HepG2 (cell line): ENCODE measurements at regions not wholly inside any gene's neighbourhood (a gene's known extent, or its start where the extent isn't known, plus 50 kb on each side); places are given as distances from the start of the nearest gene placed in this dataset.

Source experiments
- ATAC-seq: fragments of 200-7000 bp; cut with Tn5 transposase; 3 replicates; pipeline ENCODE4 v1.9.1; 2020; ENCODE audit warnings: mild to moderate bottlenecking, moderate library complexity
- BruUV-seq: library from RNA; stranded (reverse); fragments of 400-500 nt; replicated peaks from 2 replicates; lab custom pipeline; 2021; lab: Mats Ljungman, UMichigan
- CTCF ChIA-PET: fragments of 300-600 bp; formaldehyde crosslinking; extraction: SDS; loops from one replicate; lab custom pipeline; 2021; ENCODE audit warnings: low total read pairs, inconsistent platforms, low intra/inter-chr PET ratio; lab: Yijun Ruan, JAX
- POLR2A ChIA-PET: fragments of 350-600 bp; sonication (Branson Sonifier 250); formaldehyde crosslinking; loops from one replicate; lab custom pipeline; 2020; ENCODE audit warnings: antibody characterized with exemption, inconsistent platforms; lab: Yijun Ruan, JAX
- DNase-seq: peaks from one replicate; pipeline ENCODE4 v3.0.0-alpha.2; 2015; ENCODE audit warnings: low spot score
- FAIRE-seq: peaks from 3 replicates; lab custom pipeline; 2011; peaks lifted over from hg19 to GRCh38; lab: Jason Lieb, UNC
- H2AFZ ChIP-seq: one replicate; pipeline ENCODE4 v1.6.1; 2011; ENCODE audit warnings: low read length, inconsistent platforms
- H3K27ac ChIP-seq: fragments of 300-600 bp; 3 replicates; pipeline ENCODE4 v1.8.0; 2011; ENCODE audit warnings: mixed run types, mild to moderate bottlenecking, mixed read lengths, low read length, inconsistent platforms; ENCODE audit not compliant: insufficient read depth; ENCODE audit errors: extremely low read length
- H3K27me3 ChIP-seq, 2 experiments: fragments of 200-600 bp in 1 of 2; 2 replicates in 1 of 2; 3 replicates in 1 of 2; pipeline versions ENCODE4 v1.6.0 to v1.8.0; 2011; ENCODE audit warnings: low read length in 2 of 2, mild to moderate bottlenecking in 2 of 2, moderate library complexity in 2 of 2, inconsistent platforms in 1 of 2; ENCODE audit not compliant: insufficient read depth in 2 of 2, control insufficient read depth in 1 of 2
- H3K36me3 ChIP-seq, 2 experiments: fragments of 200-600 bp in 1 of 2; replicated peaks in 1 of 2; 2 replicates in 1 of 2; 3 replicates in 1 of 2; pipeline versions ENCODE4 v1.5.1 to v1.8.0; 2011; ENCODE audit warnings: low read length in 2 of 2, inconsistent platforms in 1 of 2; ENCODE audit not compliant: insufficient read depth in 2 of 2, control insufficient read depth in 1 of 2
- H3K4me1 ChIP-seq: 2 replicates; pipeline ENCODE4 v1.5.1; 2012; ENCODE audit warnings: low read length, inconsistent platforms; ENCODE audit not compliant: insufficient read depth
- H3K4me2 ChIP-seq: 2 replicates; pipeline ENCODE4 v1.6.0; 2011; ENCODE audit warnings: low read depth, low read length, inconsistent platforms
- H3K4me3 ChIP-seq, 3 experiments: fragments of 200-600 bp in 1 of 3; sonication (generic), shearing (Covaris generic) in 1 of 3; replicated peaks in 1 of 3; 2 replicates each; pipeline ENCODE4 v1.5.1; 2011 to 2016; ENCODE audit warnings: low read length in 3 of 3, inconsistent platforms in 2 of 3, low read depth in 2 of 3, mild to moderate bottlenecking in 2 of 3, control low read depth in 1 of 3, mixed read lengths in 1 of 3; ENCODE audit not compliant: insufficient read depth in 1 of 3
- H3K79me2 ChIP-seq: one replicate; pipeline ENCODE4 v1.6.1; 2011; ENCODE audit warnings: low read length, inconsistent platforms; ENCODE audit not compliant: insufficient read depth
- H3K9ac ChIP-seq: 2 replicates; pipeline ENCODE4 v1.6.0; 2011; ENCODE audit warnings: mild to moderate bottlenecking, low read depth, low read length, inconsistent platforms; ENCODE audit not compliant: insufficient read depth
- H3K9me3 ChIP-seq: 2 replicates; pipeline ENCODE4 v1.5.1; 2012; ENCODE audit warnings: mild to moderate bottlenecking, low read length
- H4K20me1 ChIP-seq: 2 replicates; pipeline ENCODE4 v1.6.0; 2011; ENCODE audit warnings: inconsistent platforms, mild to moderate bottlenecking, low read length, moderate library complexity; ENCODE audit not compliant: insufficient read depth
- ARID2 ChIP-seq: sonication (generic); formaldehyde crosslinking; IDR thresholded peaks from 2 replicates; pipeline ENCODE4 v1.8.1; 2022; ENCODE audit warnings: mild to moderate bottlenecking, missing genetic modification reagents, borderline replicate concordance
- CHD2 ChIP-seq: IDR thresholded peaks from 2 replicates; pipeline ENCODE4 v1.6.1; 2011; ENCODE audit warnings: low read depth, low read length, improper control_type of control experiment
- DRAP1 ChIP-seq: IDR thresholded peaks from 2 replicates; pipeline ENCODE4 v1.6.1; 2016; ENCODE audit warnings: missing genetic modification reagents, missing compliant biosample characterization
- HNRNPLL ChIP-seq: fragments of 200-400 bp; formaldehyde crosslinking; IDR thresholded peaks from 2 replicates; pipeline ENCODE4 v1.6.1; 2017; ENCODE audit warnings: mild to moderate bottlenecking, low read depth, low read length; ENCODE audit not compliant: poor library complexity, severe bottlenecking
- SOX6 ChIP-seq, 2 experiments: fragments of 450-650 bp in 1 of 2; sonication (generic) in 1 of 2; formaldehyde crosslinking in 1 of 2; IDR thresholded peaks; 2 replicates each; pipeline versions ENCODE4 v1.4.0 to v1.6.1; 2017 to 2020; ENCODE audit warnings: antibody characterized with exemption in 1 of 2, mild to moderate bottlenecking in 1 of 2, missing genetic modification reagents in 1 of 2
- SPEN ChIP-seq: sonication (generic); formaldehyde crosslinking; IDR thresholded peaks from 2 replicates; pipeline ENCODE4 v1.5.1; 2020; ENCODE audit warnings: low read depth, mild to moderate bottlenecking, missing genetic modification reagents
- SYNCRIP ChIP-seq: fragments of 200-400 bp; formaldehyde crosslinking; IDR thresholded peaks from 2 replicates; pipeline ENCODE4 v1.6.1; 2018; ENCODE audit warnings: mild to moderate bottlenecking, low read depth, low read length; ENCODE audit not compliant: insufficient read depth
- ZNF235 ChIP-seq: sonication (generic); formaldehyde crosslinking; IDR thresholded peaks from 2 replicates; pipeline ENCODE4 v1.8.1; 2023; ENCODE audit warnings: mild to moderate bottlenecking, missing genetic modification reagents, borderline replicate concordance
- ZNF3 ChIP-seq: IDR thresholded peaks from 2 replicates; pipeline ENCODE4 v1.7.0; 2017; ENCODE audit warnings: inconsistent platforms
- ZNF678 ChIP-seq: sonication (generic); formaldehyde crosslinking; IDR thresholded peaks from 2 replicates; pipeline ENCODE4 v1.4.0; 2020; ENCODE audit warnings: mild to moderate bottlenecking, missing genetic modification reagents
- ZNF781 ChIP-seq: sonication (generic); formaldehyde crosslinking; IDR thresholded peaks from 2 replicates; pipeline ENCODE4 v1.5.1; 2020; ENCODE audit warnings: borderline replicate concordance, mild to moderate bottlenecking, missing genetic modification reagents; ENCODE audit errors: not compliant biosample characterization
- ZNF841 ChIP-seq: sonication (generic); formaldehyde crosslinking; IDR thresholded peaks from 2 replicates; pipeline ENCODE4 v1.8.1; 2023; ENCODE audit warnings: missing genetic modification reagents, borderline replicate concordance
- WGBS: methylation state at CpG from one replicate; pipeline ENCODE4 v1.1.6; 2017; ENCODE audit warnings: low lambda C conversion rate; 5-methylcytosine and 5-hydroxymethylcytosine counted together
- in situ Hi-C: cut with HindIII; loops from 2 replicates; pipeline ENCODE4 v1.10.0; 2017; ENCODE audit warnings: low pct_unique_long_range_greater_than_20kb; ENCODE audit not compliant: extremely low pct_ligation_motif_present
- intact Hi-C: fragments of 100-400 bp; cut with micrococcal nuclease; formaldehyde crosslinking; loops from one replicate; pipeline ENCODE4 v1.10.0; 2022; ENCODE audit not compliant: unreplicated experiment
- TF ChIP-seq, protein P1 (sequence below): IDR thresholded peaks from 2 replicates; pipeline ENCODE4 v1.6.1; 2016; ENCODE audit warnings: mild to moderate bottlenecking
- TF ChIP-seq, protein P2 (sequence below): sonication (generic); formaldehyde crosslinking; IDR thresholded peaks from 2 replicates; pipeline ENCODE4 v1.4.0; 2020; ENCODE audit warnings: missing genetic modification reagents
- TF ChIP-seq, protein P3 (sequence below): sonication (generic); formaldehyde crosslinking; IDR thresholded peaks from 2 replicates; pipeline ENCODE4 v1.5.1; 2020; ENCODE audit warnings: mild to moderate bottlenecking, moderate library complexity, missing genetic modification reagents

- in situ Hi-C loops (no loop called here), intact Hi-C loops (no loop called here)
- FAIRE-seq (no peak), ATAC-seq (no peak), DNase-seq (no peak)
- H3K4me2 ChIP-seq, result no peak overlapping the region
- no peaks in the 10 kb centered on the region for H3K27me3 ChIP-seq
- H3K4me3 ChIP-seq, result no peak overlapping the region
- no peaks in the 10 kb centered on the region for H4K20me1 ChIP-seq
- TF ChIP-seq, protein P1, sequence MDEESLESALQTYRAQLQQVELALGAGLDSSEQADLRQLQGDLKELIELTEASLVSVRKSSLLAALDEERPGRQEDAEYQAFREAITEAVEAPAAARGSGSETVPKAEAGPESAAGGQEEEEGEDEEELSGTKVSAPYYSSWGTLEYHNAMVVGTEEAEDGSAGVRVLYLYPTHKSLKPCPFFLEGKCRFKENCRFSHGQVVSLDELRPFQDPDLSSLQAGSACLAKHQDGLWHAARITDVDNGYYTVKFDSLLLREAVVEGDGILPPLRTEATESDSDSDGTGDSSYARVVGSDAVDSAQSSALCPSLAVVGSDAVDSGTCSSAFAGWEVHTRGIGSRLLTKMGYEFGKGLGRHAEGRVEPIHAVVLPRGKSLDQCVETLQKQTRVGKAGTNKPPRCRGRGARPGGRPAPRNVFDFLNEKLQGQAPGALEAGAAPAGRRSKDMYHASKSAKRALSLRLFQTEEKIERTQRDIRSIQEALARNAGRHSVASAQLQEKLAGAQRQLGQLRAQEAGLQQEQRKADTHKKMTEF (CRISPR knock-in tag), result no peak
- TF ChIP-seq CHD2 (no peak), ZNF678 (CRISPR knock-in tag) (no peak), HNRNPLL (no peak), SYNCRIP (no peak), ZNF235 (CRISPR knock-in tag) (no peak), ZNF781 (CRISPR knock-in tag) (no peak), SOX6 (IDR thresholded peaks at IDR 0.05) (no peak), SOX6 (CRISPR knock-in tag; IDR thresholded peaks at IDR 0.05) (no peak), ARID2 (CRISPR knock-in tag) (no peak), ZNF841 (CRISPR knock-in tag) (no peak), ZNF3 (CRISPR knock-in tag) (no peak), DRAP1 (CRISPR knock-in tag) (no peak), SPEN (CRISPR knock-in tag) (no peak)
- TF ChIP-seq, protein P2, sequence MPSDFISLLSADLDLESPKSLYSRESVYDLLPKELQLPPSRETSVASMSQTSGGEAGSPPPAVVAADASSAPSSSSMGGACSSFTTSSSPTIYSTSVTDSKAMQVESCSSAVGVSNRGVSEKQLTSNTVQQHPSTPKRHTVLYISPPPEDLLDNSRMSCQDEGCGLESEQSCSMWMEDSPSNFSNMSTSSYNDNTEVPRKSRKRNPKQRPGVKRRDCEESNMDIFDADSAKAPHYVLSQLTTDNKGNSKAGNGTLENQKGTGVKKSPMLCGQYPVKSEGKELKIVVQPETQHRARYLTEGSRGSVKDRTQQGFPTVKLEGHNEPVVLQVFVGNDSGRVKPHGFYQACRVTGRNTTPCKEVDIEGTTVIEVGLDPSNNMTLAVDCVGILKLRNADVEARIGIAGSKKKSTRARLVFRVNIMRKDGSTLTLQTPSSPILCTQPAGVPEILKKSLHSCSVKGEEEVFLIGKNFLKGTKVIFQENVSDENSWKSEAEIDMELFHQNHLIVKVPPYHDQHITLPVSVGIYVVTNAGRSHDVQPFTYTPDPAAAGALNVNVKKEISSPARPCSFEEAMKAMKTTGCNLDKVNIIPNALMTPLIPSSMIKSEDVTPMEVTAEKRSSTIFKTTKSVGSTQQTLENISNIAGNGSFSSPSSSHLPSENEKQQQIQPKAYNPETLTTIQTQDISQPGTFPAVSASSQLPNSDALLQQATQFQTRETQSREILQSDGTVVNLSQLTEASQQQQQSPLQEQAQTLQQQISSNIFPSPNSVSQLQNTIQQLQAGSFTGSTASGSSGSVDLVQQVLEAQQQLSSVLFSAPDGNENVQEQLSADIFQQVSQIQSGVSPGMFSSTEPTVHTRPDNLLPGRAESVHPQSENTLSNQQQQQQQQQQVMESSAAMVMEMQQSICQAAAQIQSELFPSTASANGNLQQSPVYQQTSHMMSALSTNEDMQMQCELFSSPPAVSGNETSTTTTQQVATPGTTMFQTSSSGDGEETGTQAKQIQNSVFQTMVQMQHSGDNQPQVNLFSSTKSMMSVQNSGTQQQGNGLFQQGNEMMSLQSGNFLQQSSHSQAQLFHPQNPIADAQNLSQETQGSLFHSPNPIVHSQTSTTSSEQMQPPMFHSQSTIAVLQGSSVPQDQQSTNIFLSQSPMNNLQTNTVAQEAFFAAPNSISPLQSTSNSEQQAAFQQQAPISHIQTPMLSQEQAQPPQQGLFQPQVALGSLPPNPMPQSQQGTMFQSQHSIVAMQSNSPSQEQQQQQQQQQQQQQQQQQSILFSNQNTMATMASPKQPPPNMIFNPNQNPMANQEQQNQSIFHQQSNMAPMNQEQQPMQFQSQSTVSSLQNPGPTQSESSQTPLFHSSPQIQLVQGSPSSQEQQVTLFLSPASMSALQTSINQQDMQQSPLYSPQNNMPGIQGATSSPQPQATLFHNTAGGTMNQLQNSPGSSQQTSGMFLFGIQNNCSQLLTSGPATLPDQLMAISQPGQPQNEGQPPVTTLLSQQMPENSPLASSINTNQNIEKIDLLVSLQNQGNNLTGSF (CRISPR knock-in tag), result no peak
- TF ChIP-seq, protein P3, sequence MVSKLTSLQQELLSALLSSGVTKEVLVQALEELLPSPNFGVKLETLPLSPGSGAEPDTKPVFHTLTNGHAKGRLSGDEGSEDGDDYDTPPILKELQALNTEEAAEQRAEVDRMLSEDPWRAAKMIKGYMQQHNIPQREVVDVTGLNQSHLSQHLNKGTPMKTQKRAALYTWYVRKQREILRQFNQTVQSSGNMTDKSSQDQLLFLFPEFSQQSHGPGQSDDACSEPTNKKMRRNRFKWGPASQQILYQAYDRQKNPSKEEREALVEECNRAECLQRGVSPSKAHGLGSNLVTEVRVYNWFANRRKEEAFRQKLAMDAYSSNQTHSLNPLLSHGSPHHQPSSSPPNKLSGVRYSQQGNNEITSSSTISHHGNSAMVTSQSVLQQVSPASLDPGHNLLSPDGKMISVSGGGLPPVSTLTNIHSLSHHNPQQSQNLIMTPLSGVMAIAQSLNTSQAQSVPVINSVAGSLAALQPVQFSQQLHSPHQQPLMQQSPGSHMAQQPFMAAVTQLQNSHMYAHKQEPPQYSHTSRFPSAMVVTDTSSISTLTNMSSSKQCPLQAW (CRISPR knock-in tag), result no peak
- BruUV-seq, result no TSS peak
- ChIA-PET POLR2A (no interaction called here), CTCF (no interaction called here)
- WGBS, result 12% methylated on average over 4 of the region's 4 CpGs
- no peaks in the 10 kb centered on the region for H3K36me3 ChIP-seq
- H3K4me1 ChIP-seq, result no peaks in the 10 kb centered on the region
- H3K9me3 ChIP-seq, result no peaks in the 10 kb centered on the region
- H3K79me2 ChIP-seq, result no peaks in the 10 kb centered on the region
- H3K27ac ChIP-seq, result no peak overlapping the region
- no peak overlapping the region for H2AFZ ChIP-seq
- H3K9ac ChIP-seq, result no peak overlapping the region
Observed at GRCh38 chr4:162804351-162804924, 362.3 kb downstream of the NAF1 start.
